ENCODE measurements at regions not wholly inside any gene's neighbourhood (a gene's known extent, or its start where the extent isn't known, plus 50 kb on each side); places are given as distances from the start of the nearest gene placed in this dataset.

- no peaks in the 10 kb centered on the region for H3K9me3 ChIP-seq (ENCODE audit: control insufficient read depth, insufficient read depth, low read depth, low read length)
- ChIA-PET POLR2A (no interaction called here), CTCF (no interaction called here)
- H3K27ac ChIP-seq (ENCODE audit: extremely low read depth, low read depth, low read length): no peak overlapping the region
- no peak overlapping the region for H3K4me3 ChIP-seq (ENCODE audit: low read depth, low read length)
- H3K36me3 ChIP-seq (ENCODE audit: control insufficient read depth in 2 of 2, insufficient read depth in 1 of 2, low read length in 2 of 2): no peaks in the 10 kb centered on the region
- no peak for TF ChIP-seq ZFP37 (tag by site-specific recombination; IDR thresholded peaks at IDR 0.05)
- H3K4me1 ChIP-seq (ENCODE audit: control insufficient read depth, insufficient read depth, low read length): no peaks in the 10 kb centered on the region
These were observed 105.5 kb upstream of the MKLN1 start for GRCh38 chr7:131222171-131222570.

- Histone ChIP-seq H3K36me3 (ENCODE audit: control insufficient read depth in 2 of 2, insufficient read depth in 1 of 2, low read length in 2 of 2) (no peaks in the 10 kb centered on the region), H3K4me1 (ENCODE audit: control insufficient read depth, insufficient read depth, low read length) (no peaks in the 10 kb centered on the region), H3K4me3 (ENCODE audit: low read depth, low read length) (no peak overlapping the region), H3K27ac (ENCODE audit: extremely low read depth, low read depth, low read length) (no peak overlapping the region), H3K9me3 (ENCODE audit: control insufficient read depth, insufficient read depth, low read depth, low read length) (no peaks in the 10 kb centered on the region)
- ChIA-PET POLR2A (interaction anchor here (0.7 kb wide), 1 partner anchor 105 kb away, joined by 3 read pairs; the partner anchor contains the start of gene MKLN1), CTCF (interaction anchor here (1.2 kb wide), 1 partner anchor 9 kb away, joined by 3 read pairs; no protein-coding TSS in a partner anchor)
- TF ChIP-seq ZNF423 (tag by site-specific recombination; IDR thresholded peaks at IDR 0.05) (no peak), ZNF510 (tag by site-specific recombination; IDR thresholded peaks at IDR 0.05; ENCODE audit: insufficient replicate concordance) (no peak), ZNF843 (tag by site-specific recombination; IDR thresholded peaks at IDR 0.05) (no peak), ZNF600 (tag by site-specific recombination; IDR thresholded peaks at IDR 0.05) (no peak), IKZF3 (tag by site-specific recombination; IDR thresholded peaks at IDR 0.05) (no peak), ZNF433 (tag by site-specific recombination; IDR thresholded peaks at IDR 0.05; ENCODE audit: low read depth) (no peak), ZNF266 (tag by site-specific recombination; IDR thresholded peaks at IDR 0.05; ENCODE audit: low read depth) (no peak)
These were observed 104.5 kb upstream of the MKLN1 start for GRCh38 chr7:131223151-131223550.

DNA sequence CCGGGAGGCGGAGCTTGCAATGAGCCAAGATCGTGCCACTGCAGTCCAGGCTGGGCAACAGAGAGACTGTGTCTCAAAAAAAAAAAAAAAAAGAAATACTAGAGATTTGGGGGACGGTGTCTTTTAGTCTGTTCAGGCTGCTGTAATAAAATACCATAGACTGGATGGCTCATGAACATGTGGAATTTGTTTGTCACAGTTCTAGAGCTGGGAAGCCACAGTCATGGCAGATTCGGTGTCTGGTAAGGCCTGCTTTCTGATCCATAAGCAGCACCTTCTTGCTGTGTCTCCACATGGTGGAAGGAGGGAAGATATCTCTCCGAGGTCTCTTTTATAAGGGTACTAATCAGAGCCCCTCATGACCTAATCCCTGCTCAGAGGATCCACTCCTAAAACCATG, 102.7 kb upstream of the MKLN1 start:
- Histone ChIP-seq H3K36me3 (ENCODE audit: control insufficient read depth in 2 of 2, insufficient read depth in 1 of 2, low read length in 2 of 2) (no peaks in the 10 kb centered on the region), H3K27ac (ENCODE audit: extremely low read depth, low read depth, low read length) (no peak overlapping the region), H3K9me3 (ENCODE audit: control insufficient read depth, insufficient read depth, low read depth, low read length) (no peaks in the 10 kb centered on the region), H3K4me1 (ENCODE audit: control insufficient read depth, insufficient read depth, low read length) (no peaks in the 10 kb centered on the region), H3K4me3 (ENCODE audit: low read depth, low read length) (no peak overlapping the region)
- TF ChIP-seq ZNF221 (tag by site-specific recombination; IDR thresholded peaks at IDR 0.05; ENCODE audit: borderline replicate concordance) (no peak), ZNF280C (tag by site-specific recombination; IDR thresholded peaks at IDR 0.05) (no peak), SALL2 (tag by site-specific recombination; IDR thresholded peaks at IDR 0.05; ENCODE audit: borderline replicate concordance) (no peak), ZNF398 (tag by site-specific recombination; IDR thresholded peaks at IDR 0.05) (no peak), ZNF660 (tag by site-specific recombination; IDR thresholded peaks at IDR 0.05) (no peak), ZNF37A (tag by site-specific recombination; IDR thresholded peaks at IDR 0.05) (no peak)
- ChIA-PET POLR2A (no interaction called here), CTCF (interaction anchor here (0.7 kb wide), 1 partner anchor 120 kb away, joined by 3 read pairs; no protein-coding TSS in a partner anchor)

Data from HEK293 (cell line).